Heart left ventricle (tissue), 16 donors: ENCODE measurements at regions not wholly inside any gene's neighbourhood (a gene's known extent, or its start where the extent isn't known, plus 50 kb on each side); places are given as distances from the start of the nearest gene placed in this dataset.

Experiments
- ATAC-seq, 4 donors: fragments of 200-7000 bp; cut with Tn5 transposase; one replicate each; pipeline ENCODE4 v1.9.1; 2020 to 2022; ENCODE audit warnings: moderate library complexity in 4 of 4, mild to moderate bottlenecking in 3 of 4, moderate number of reproducible peaks in 1 of 4
- DNase-seq, 5 donors: peaks; one replicate each; pipeline ENCODE4 v3.0.0-alpha.2; 2020
- H3K27ac ChIP-seq, 12 donors: fragments of 200-600 bp; sonication (generic) in 4 of 12; one replicate each; pipeline versions ENCODE4 v1.5.0 to v1.8.0; 2016 to 2022; ENCODE audit warnings: mild to moderate bottlenecking in 2 of 12
- H3K27me3 ChIP-seq, 9 donors: fragments of 200-600 bp; sonication (generic) in 2 of 9; one replicate each; pipeline versions ENCODE4 v1.5.1 to v1.8.0; 2016 to 2022; ENCODE audit warnings: mild to moderate bottlenecking in 3 of 9
- H3K36me3 ChIP-seq, 9 donors: fragments of 200-600 bp; sonication (generic) in 2 of 9; one replicate each; pipeline versions ENCODE4 v1.5.0 to v1.8.0; 2018 to 2022; ENCODE audit warnings: mild to moderate bottlenecking in 2 of 9
- H3K4me1 ChIP-seq, 12 donors: fragments of 200-600 bp; sonication (generic) in 4 of 12; one replicate each; pipeline versions ENCODE4 v1.5.0 to v1.8.0; 2016 to 2022; ENCODE audit warnings: mild to moderate bottlenecking in 3 of 12
- H3K4me3 ChIP-seq, 12 donors: fragments of 200-600 bp; sonication (generic) in 4 of 12; one replicate each; pipeline versions ENCODE4 v1.5.0 to v1.8.0; 2017 to 2022; ENCODE audit warnings: mild to moderate bottlenecking in 9 of 12, moderate library complexity in 4 of 12
- H3K9me3 ChIP-seq, 12 donors: fragments of 200-600 bp; sonication (generic) in 4 of 12; one replicate each; pipeline versions ENCODE4 v1.5.0 to v1.8.0; 2016 to 2022; ENCODE audit warnings: mild to moderate bottlenecking in 1 of 12
- POLR2A ChIP-seq, 2 donors: fragments of 450-650 bp; IDR thresholded peaks; one replicate each; pipeline ENCODE4 v1.6.1; 2017; ENCODE audit warnings: antibody characterized with exemption in 2 of 2, mild to moderate bottlenecking in 2 of 2, moderate library complexity in 2 of 2
- WGBS, 4 donors: extraction: QIAGEN DNeasy Blood & Tissue Kit in 2 of 4; methylation state at CpG; one replicate each; pipeline versions ENCODE4 v1.1.5 to v1.1.7; 2013 to 2018; 5-methylcytosine and 5-hydroxymethylcytosine counted together
- intact Hi-C, 10 donors: fragments of 100-400 bp; cut with DNase I; formaldehyde crosslinking; loops; one replicate each; pipeline versions ENCODE4 v1.11.1 to v1.14.2; 2022
- TF ChIP-seq, protein P1 (sequence below), 12 donors: fragments of 200-600 bp; sonication (generic) in 4 of 12; IDR thresholded peaks; one replicate each; pipeline versions ENCODE4 v1.5.0 to v1.8.0; 2018 to 2022; ENCODE audit warnings: antibody characterized with exemption in 12 of 12, mild to moderate bottlenecking in 5 of 12
- donor health status: ischemic (EF 13 %, LVEDD 7.1; RV severe dilation, severe dysfunction).
- donor health status: healthy with polysubstance abuse.
- donor health status: DM: no; HTN: yes; CAD: no.
- donor health status: DM: no; HTN: no; CAD: no.
- donor health status: ischemic (EF 25% LVEDD 6.9; RV normal size, moderate dysfunction).
- donor health status: ischemic (EF 25% LVEDD 5.7; RV mildly dilated, moderate dysfunction).
- donor health status: healthy.
- donor health status: DM: yes; HTN: yes; CAD: no.
- donor health status: ischemic (EF 35%, LVEDD 5.7; RV mildly dilated, moderate dysfunction).
- donor health status: nonischemic (EF 11% LVEDD 7.7; RV severe dilation, severe dysfunction).
- donor health status: DM: yes; HTN: yes; CAD: no.
- donor health status: PGD.
- donor health status: ischemic (EF 29% LVEDD 5.4; RV normal size, mild dysfunction).
- donor health status: nonischemic (EF 23%, LVEDD 6.1; RV moderate dilation, normal function).

DNA sequence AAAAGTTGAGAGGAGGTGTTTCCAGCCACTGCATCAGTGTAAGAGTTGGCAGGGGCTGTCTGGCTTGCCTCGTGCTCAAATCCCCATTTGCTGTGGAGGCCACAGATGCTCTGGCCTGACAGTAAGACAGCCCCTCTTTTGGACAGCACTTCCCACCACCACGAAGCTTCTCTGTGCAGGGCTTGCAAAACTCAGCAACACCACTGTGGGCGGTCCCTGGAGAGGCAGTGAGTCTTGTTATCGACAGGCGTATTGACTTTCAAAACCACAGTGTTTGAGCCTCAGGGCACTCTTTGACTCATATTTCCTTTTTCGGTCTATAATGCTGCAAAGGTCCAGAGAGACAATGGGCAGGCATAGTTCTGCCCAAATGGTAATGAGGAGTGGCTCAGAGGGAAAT, 539.5 kb downstream of the EBF1 start:
- ATAC-seq (peak in 3 of 4 donors; percentile 51 to 83 (median 65)), DNase-seq (peak in 4 of 5 donors; percentile 40 to 56 (median 42))
- Histone ChIP-seq H3K27me3 (no peaks in the 10 kb centered on the region), H3K4me1 (peaks cover 0 to 7% (median 0%) of the 10 kb centered on the region in 12 donors), H3K36me3 (no peaks in the 10 kb centered on the region), H3K9me3 (peaks cover 0 to 6% (median 0%) of the 10 kb centered on the region in 12 donors), H3K4me3 (no peak overlapping the region), H3K27ac (no peak overlapping the region)
- 57 to 74% (median 67%) methylated on average over 5 to 6 of the region's 6 CpGs for WGBS, 4 donors
- no peak for TF ChIP-seq POLR2A (IDR thresholded peaks at IDR 0.05)
- TF ChIP-seq, protein P1, sequence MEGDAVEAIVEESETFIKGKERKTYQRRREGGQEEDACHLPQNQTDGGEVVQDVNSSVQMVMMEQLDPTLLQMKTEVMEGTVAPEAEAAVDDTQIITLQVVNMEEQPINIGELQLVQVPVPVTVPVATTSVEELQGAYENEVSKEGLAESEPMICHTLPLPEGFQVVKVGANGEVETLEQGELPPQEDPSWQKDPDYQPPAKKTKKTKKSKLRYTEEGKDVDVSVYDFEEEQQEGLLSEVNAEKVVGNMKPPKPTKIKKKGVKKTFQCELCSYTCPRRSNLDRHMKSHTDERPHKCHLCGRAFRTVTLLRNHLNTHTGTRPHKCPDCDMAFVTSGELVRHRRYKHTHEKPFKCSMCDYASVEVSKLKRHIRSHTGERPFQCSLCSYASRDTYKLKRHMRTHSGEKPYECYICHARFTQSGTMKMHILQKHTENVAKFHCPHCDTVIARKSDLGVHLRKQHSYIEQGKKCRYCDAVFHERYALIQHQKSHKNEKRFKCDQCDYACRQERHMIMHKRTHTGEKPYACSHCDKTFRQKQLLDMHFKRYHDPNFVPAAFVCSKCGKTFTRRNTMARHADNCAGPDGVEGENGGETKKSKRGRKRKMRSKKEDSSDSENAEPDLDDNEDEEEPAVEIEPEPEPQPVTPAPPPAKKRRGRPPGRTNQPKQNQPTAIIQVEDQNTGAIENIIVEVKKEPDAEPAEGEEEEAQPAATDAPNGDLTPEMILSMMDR (IDR thresholded peaks at IDR 0.05): no peak
- intact Hi-C loops: no loop called here

DNA sequence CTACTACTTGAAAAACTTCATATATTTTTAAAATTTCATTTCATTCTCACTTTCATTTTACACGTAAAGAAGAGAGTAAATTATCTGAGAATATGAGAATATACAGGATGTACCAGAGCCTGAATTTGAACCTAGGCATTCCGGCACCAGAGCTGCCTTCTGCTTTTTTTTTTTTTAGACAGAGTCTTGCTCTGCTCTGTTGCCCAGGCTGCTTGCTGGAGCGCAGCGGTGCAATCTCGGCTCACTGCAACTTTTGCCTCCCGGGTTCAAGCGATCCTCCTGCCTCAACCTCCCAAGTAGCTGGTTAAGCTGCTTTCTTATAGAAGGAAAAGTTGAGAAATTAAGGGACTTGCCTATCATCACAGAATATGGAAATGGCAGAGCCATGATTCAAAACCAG, 540.1 kb downstream of the EBF1 start:
- H3K27me3 ChIP-seq: no peaks in the 10 kb centered on the region
- H3K27ac ChIP-seq: no peak overlapping the region
- WGBS, 4 donors: 95 to 97% (median 96%) methylated on average over 7 of the region's 7 CpGs
- ATAC-seq (no peak), DNase-seq (no peak)
- intact Hi-C loops: no loop called here
- H3K4me3 ChIP-seq: no peak overlapping the region
- peaks cover 0 to 6% (median 0%) of the 10 kb centered on the region in 12 donors for H3K9me3 ChIP-seq
- no peaks in the 10 kb centered on the region for H3K36me3 ChIP-seq
- H3K4me1 ChIP-seq: peaks cover 0 to 7% (median 0%) of the 10 kb centered on the region in 12 donors
- TF ChIP-seq POLR2A (IDR thresholded peaks at IDR 0.05): no peak
- TF ChIP-seq, protein P1 (IDR thresholded peaks at IDR 0.05): no peak

DNA sequence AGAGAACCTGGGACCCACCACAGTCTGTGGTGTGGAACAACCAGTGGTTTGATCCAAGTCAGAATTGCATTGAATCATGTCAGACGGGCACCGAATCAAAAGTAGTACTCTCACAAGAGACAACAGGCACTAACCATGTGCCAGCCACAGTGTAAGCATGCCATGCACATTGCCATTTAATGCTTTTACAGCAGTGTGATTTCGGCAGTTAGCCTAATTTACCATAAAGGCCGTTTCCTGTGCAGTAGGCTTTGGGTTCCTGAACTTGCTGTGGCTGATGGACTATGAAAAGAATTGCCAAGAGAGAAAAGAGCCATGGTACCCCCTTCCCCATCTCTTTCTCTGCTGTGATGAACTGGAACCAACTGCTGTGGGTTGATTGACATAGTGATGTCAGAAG, 540.6 kb downstream of the EBF1 start:
- Histone ChIP-seq H3K36me3 (no peaks in the 10 kb centered on the region), H3K4me3 (no peak overlapping the region), H3K4me1 (peaks cover 0 to 7% (median 0%) of the 10 kb centered on the region in 12 donors), H3K27me3 (no peaks in the 10 kb centered on the region), H3K27ac (no peak overlapping the region), H3K9me3 (peaks cover 0 to 6% (median 0%) of the 10 kb centered on the region in 12 donors)
- TF ChIP-seq, protein P1 (IDR thresholded peaks at IDR 0.05): no peak
- no peak for TF ChIP-seq POLR2A (IDR thresholded peaks at IDR 0.05)
- WGBS, 4 donors: 91 to 98% (median 93%) methylated on average over 4 of the region's 4 CpGs
- ATAC-seq (no peak), DNase-seq (no peak)
- intact Hi-C loops: no loop called here

DNA sequence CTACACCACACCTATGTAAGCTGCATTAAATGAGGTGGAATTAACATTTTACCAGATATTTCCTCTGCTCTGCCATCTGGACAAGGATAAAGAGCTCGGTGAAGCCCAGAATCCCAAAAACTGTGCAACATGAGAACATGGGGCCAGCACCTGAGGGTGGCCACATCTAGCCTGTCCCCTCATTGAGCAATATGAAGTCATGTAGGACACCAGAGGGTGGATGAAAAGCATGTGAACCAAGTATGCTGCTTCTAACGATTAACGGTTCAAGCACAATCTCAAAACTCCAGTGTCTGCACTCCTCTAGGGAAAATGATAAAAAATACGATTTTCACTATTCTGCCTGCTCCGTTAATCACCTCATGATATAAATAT, 545.8 kb downstream of the EBF1 start:
- Histone ChIP-seq H3K27me3 (no peaks in the 10 kb centered on the region), H3K36me3 (no peaks in the 10 kb centered on the region), H3K9me3 (peaks cover 0 to 6% (median 0%) of the 10 kb centered on the region in 12 donors), H3K4me3 (no peak overlapping the region), H3K4me1 (peaks cover 0 to 23% (median 0%) of the 10 kb centered on the region in 12 donors), H3K27ac (peak overlapping the region in 11 of 12 donors; percentile 10 to 83 (median 61))
- ATAC-seq: peak; percentile 7 to 57 (median 44)
- TF ChIP-seq, protein P1 (IDR thresholded peaks at IDR 0.05): no peak
- TF ChIP-seq POLR2A (IDR thresholded peaks at IDR 0.05): no peak
- DNase-seq: no peak
- 75 to 83% (median 81%) methylated on average over 5 of the region's 5 CpGs for WGBS, 4 donors
- intact Hi-C loops: no loop called here
